Panc1 (cell line): ENCODE measurements at regions not wholly inside any gene's neighbourhood (a gene's known extent, or its start where the extent isn't known, plus 50 kb on each side); places are given as distances from the start of the nearest gene placed in this dataset.

Source experiments
- CTCF ChIP-seq: fragments of 450-650 bp; IDR thresholded peaks from 2 replicates; pipeline ENCODE4 v1.5.1; 2017; ENCODE audit warnings: mild to moderate bottlenecking
- POLR2AphosphoS5 ChIP-seq: IDR thresholded peaks from 2 replicates; pipeline ENCODE4 v1.6.1; 2012; ENCODE audit warnings: mild to moderate bottlenecking, low read depth, low read length, moderate library complexity
- REST ChIP-seq, 2 experiments: IDR thresholded peaks; 2 replicates each; pipeline ENCODE4 v1.6.1; 2011 to 2012; ENCODE audit warnings: low read depth in 2 of 2, control low read depth in 1 of 2, low read length in 1 of 2, mild to moderate bottlenecking in 1 of 2, moderate library complexity in 1 of 2; ENCODE audit not compliant: insufficient read depth in 1 of 2
- SIN3A ChIP-seq: IDR thresholded peaks from 2 replicates; pipeline ENCODE4 v1.6.1; 2012; ENCODE audit warnings: low read depth, mild to moderate bottlenecking, low read length, moderate library complexity, borderline replicate concordance; ENCODE audit not compliant: insufficient read depth
- TCF7L2 ChIP-seq: IDR thresholded peaks from 2 replicates; pipeline ENCODE4 v1.6.1; 2011; ENCODE audit warnings: mild to moderate bottlenecking, low read depth, low read length, inconsistent platforms

- TF ChIP-seq CTCF (no peak), REST (IDR thresholded peaks at IDR 0.05; ENCODE audit: insufficient read depth in 1 of 2, low read depth in 2 of 2, low read length in 1 of 2) (no peak), POLR2AphosphoS5 (no peak), SIN3A (no peak), TCF7L2 (no peak)
Measured at GRCh38 chr1:29448456-29449235, 212.3 kb downstream of the PTPRU start.
